ENCODE measurements at regions not wholly inside any gene's neighbourhood (a gene's known extent, or its start where the extent isn't known, plus 50 kb on each side); places are given as distances from the start of the nearest gene placed in this dataset.
"Not testable (repeated sequence)": the region's sequence is repeated elsewhere in the genome, so short reads cannot be mapped to it uniquely, and the experiment has no call there.

- not testable (repeated sequence) for TF ChIP-seq POLR2A, CTCF (IDR thresholded peaks at IDR 0.05)
These were observed 471.0 kb downstream of the FOXD4L4 start for GRCh38 chr9:66207914-66208313.
